Dermis microvascular lymphatic vessel endothelial cell (primary cell): ENCODE measurements at regions not wholly inside any gene's neighbourhood (a gene's known extent, or its start where the extent isn't known, plus 50 kb on each side); places are given as distances from the start of the nearest gene placed in this dataset.

Source experiments
- DNase-seq, 2 donors: peaks; one replicate each; pipeline versions ENCODE4 v3.0.0 to v3.0.0-alpha.2; 2010; ENCODE audit warnings: low read depth in 2 of 2

GRCh38 chr15:31974154-31974794 lies 56.0 kb upstream of the CHRNA7 start:
- DNase-seq: no peak

- DNase-seq: peak in 1 of 2 donors; percentile 27
Measured at GRCh38 chr15:31974855-31975829, 55.2 kb upstream of the CHRNA7 start.

GRCh38 chr15:31975830-31976229 lies 54.5 kb upstream of the CHRNA7 start:
- no peak for DNase-seq

- no peak for DNase-seq
Measured at GRCh38 chr15:31977138-31977537, 53.2 kb upstream of the CHRNA7 start.

- DNase-seq: peak; percentile 4 to 53
Measured at GRCh38 chr15:31977812-31978661, 52.3 kb upstream of the CHRNA7 start.
